Endodermal cell (in vitro differentiated cells): ENCODE measurements at regions not wholly inside any gene's neighbourhood (a gene's known extent, or its start where the extent isn't known, plus 50 kb on each side); places are given as distances from the start of the nearest gene placed in this dataset.

Experiments
- DNase-seq: peaks from one replicate; pipeline ENCODE4 v3.0.0-alpha.2; 2017
- H3K27ac ChIP-seq: 2 replicates; pipeline ENCODE4 v1.5.1; 2013; ENCODE audit warnings: mild to moderate bottlenecking, low read depth, low read length, moderate library complexity
- H3K27me3 ChIP-seq: 2 replicates; pipeline ENCODE4 v1.6.1; 2013; ENCODE audit warnings: mild to moderate bottlenecking, low read length, moderate library complexity; ENCODE audit not compliant: insufficient read depth, control insufficient read depth, poor library complexity, severe bottlenecking
- H3K36me3 ChIP-seq: 2 replicates; pipeline ENCODE4 v1.7.0; 2013; ENCODE audit warnings: mild to moderate bottlenecking, low read length, moderate library complexity; ENCODE audit not compliant: control insufficient read depth, insufficient read depth
- H3K4me1 ChIP-seq: one replicate; pipeline ENCODE4 v1.7.0; 2013; ENCODE audit warnings: low read length; ENCODE audit not compliant: control insufficient read depth, insufficient read depth
- H3K4me3 ChIP-seq: 2 replicates; pipeline ENCODE4 v1.5.1; 2013; ENCODE audit warnings: mild to moderate bottlenecking, low read length, moderate library complexity
- H3K9ac ChIP-seq: 2 replicates; pipeline ENCODE4 v1.6.1; 2013; ENCODE audit warnings: mild to moderate bottlenecking, low read length, moderate library complexity; ENCODE audit not compliant: poor library complexity, severe bottlenecking; ENCODE audit errors: extremely low read depth
- H3K9me3 ChIP-seq: 2 replicates; pipeline ENCODE4 v1.6.1; 2013; ENCODE audit warnings: mild to moderate bottlenecking, low read length, moderate library complexity; ENCODE audit not compliant: control insufficient read depth
- H3K27ac Mint-ChIP-seq: 2 replicates; pipeline ENCODE4 v1.8.0; 2020; ENCODE audit warnings: mixed read lengths
- H3K27me3 Mint-ChIP-seq: 2 replicates; pipeline ENCODE4 v1.8.0; 2021; ENCODE audit warnings: mild to moderate bottlenecking, mixed read lengths; ENCODE audit not compliant: insufficient read depth
- H3K36me3 Mint-ChIP-seq: 2 replicates; pipeline ENCODE4 v1.8.0; 2020; ENCODE audit warnings: low read depth, mixed read lengths
- H3K4me1 Mint-ChIP-seq: 2 replicates; pipeline ENCODE4 v1.8.0; 2020; ENCODE audit warnings: mixed read lengths
- H3K4me3 Mint-ChIP-seq: 2 replicates; pipeline ENCODE4 v1.8.0; 2020; ENCODE audit warnings: mild to moderate bottlenecking, moderate library complexity, mixed read lengths
- H3K9me3 Mint-ChIP-seq: 2 replicates; pipeline ENCODE4 v1.8.0; 2020; ENCODE audit warnings: mild to moderate bottlenecking, mixed read lengths
- CTCF ChIP-seq: fragments of 200-600 bp; sonication (generic); conservative IDR thresholded peaks from 2 replicates; pipeline ENCODE4 v1.5.0; 2021; ENCODE audit warnings: antibody characterized with exemption, mild to moderate bottlenecking
- WGBS, 2 experiments: methylation state at CpG; one replicate each; pipeline versions ENCODE4 v1.1.5 to v1.1.7; 2013; ENCODE audit warnings: missing lambda C conversion rate in 2 of 2, mixed read lengths in 1 of 2; ENCODE audit not compliant: insufficient coverage in 1 of 2, insufficient read length in 1 of 2; 5-methylcytosine and 5-hydroxymethylcytosine counted together

- no peaks in the 10 kb centered on the region for H3K27me3 Mint-ChIP-seq
- H3K27ac ChIP-seq, result no peak overlapping the region
Measured at GRCh38 chr7:12102527-12102926, 108.6 kb upstream of the TMEM106B start.

GRCh38 chr7:12103948-12104347 is 107.1 kb upstream of the TMEM106B start:
- Mint-ChIP-seq H3K9me3 (no peaks in the 10 kb centered on the region), H3K27me3 (no peaks in the 10 kb centered on the region), H3K36me3 (no peaks in the 10 kb centered on the region), H3K4me3 (no peak overlapping the region), H3K4me1 (no peaks in the 10 kb centered on the region), H3K27ac (no peak overlapping the region)
- H3K4me3 ChIP-seq, result no peak overlapping the region
- H3K4me1 ChIP-seq, result no peaks in the 10 kb centered on the region
- H3K27me3 ChIP-seq, result no peaks in the 10 kb centered on the region
- H3K36me3 ChIP-seq, result no peaks in the 10 kb centered on the region
- H3K9me3 ChIP-seq, result peaks cover 6% of the 10 kb centered on the region
- no peak overlapping the region for H3K27ac ChIP-seq
- no peak for DNase-seq
- H3K9ac ChIP-seq, result no peak overlapping the region
- no peak for TF ChIP-seq CTCF

More at GRCh38 chr7:12102527-12102926, 108.6 kb upstream of the TMEM106B start:
- 95 to 100% methylated on average over 1 to 3 of the region's 3 CpGs for WGBS, 2 experiments
- DNase-seq, result no peak
- no peak overlapping the region for H3K27ac Mint-ChIP-seq
- TF ChIP-seq CTCF, result no peak
- no peaks in the 10 kb centered on the region for H3K4me1 Mint-ChIP-seq
- no peak overlapping the region for H3K9ac ChIP-seq
- no peaks in the 10 kb centered on the region for H3K9me3 Mint-ChIP-seq
- no peaks in the 10 kb centered on the region for H3K36me3 ChIP-seq
- H3K4me3 ChIP-seq, result no peak overlapping the region
- H3K36me3 Mint-ChIP-seq, result no peaks in the 10 kb centered on the region
- no peaks in the 10 kb centered on the region for H3K27me3 ChIP-seq
- peaks cover 6% of the 10 kb centered on the region for H3K9me3 ChIP-seq
- no peaks in the 10 kb centered on the region for H3K4me1 ChIP-seq
- H3K4me3 Mint-ChIP-seq, result no peak overlapping the region

DNA sequence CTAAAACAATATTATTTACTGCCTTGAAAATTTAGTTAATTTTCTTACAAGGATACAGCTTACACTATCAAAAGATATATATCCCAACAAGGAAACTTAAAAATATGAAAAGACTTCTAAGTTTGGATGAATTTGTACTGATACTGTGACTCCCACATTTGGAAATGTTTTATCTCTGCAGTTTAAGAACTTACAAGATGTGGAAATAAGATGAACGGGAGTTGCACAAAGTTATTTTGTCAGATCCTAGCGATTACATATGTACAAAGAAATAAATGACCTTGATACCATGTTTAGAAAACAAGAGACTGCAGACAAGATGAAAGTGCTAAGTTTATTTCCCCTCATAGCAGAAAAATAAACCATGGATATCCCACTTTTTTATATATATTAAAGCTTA is 103.7 kb upstream of the TMEM106B start:
- TF ChIP-seq CTCF, result no peak
- peaks cover 22% of the 10 kb centered on the region for H3K27me3 Mint-ChIP-seq
- peaks cover 4% of the 10 kb centered on the region for H3K4me1 Mint-ChIP-seq
- no peaks in the 10 kb centered on the region for H3K9me3 Mint-ChIP-seq
- no peak overlapping the region for H3K27ac Mint-ChIP-seq
- Histone ChIP-seq H3K27me3 (peaks cover 20% of the 10 kb centered on the region), H3K4me1 (no peaks in the 10 kb centered on the region), H3K4me3 (no peak overlapping the region), H3K9me3 (no peaks in the 10 kb centered on the region), H3K9ac (no peak overlapping the region), H3K27ac (no peak overlapping the region), H3K36me3 (no peaks in the 10 kb centered on the region)
- DNase-seq, result no peak
- no peaks in the 10 kb centered on the region for H3K36me3 Mint-ChIP-seq
- WGBS, 2 experiments, result 97 to 100% methylated on average over 2 of the region's 2 CpGs
- H3K4me3 Mint-ChIP-seq, result no peak overlapping the region
